Omental fat pad (tissue), 3 donors: ENCODE measurements at regions not wholly inside any gene's neighbourhood (a gene's known extent, or its start where the extent isn't known, plus 50 kb on each side); places are given as distances from the start of the nearest gene placed in this dataset.

Experiments
- ATAC-seq: fragments of 150-250 bp; one replicate; pipeline ENCODE4 v1.9.1; 2016; ENCODE audit warnings: mild to moderate bottlenecking, moderate library complexity; ENCODE audit not compliant: low FRiP score
- DNase-seq: peaks from one replicate; pipeline ENCODE4 v3.0.0-alpha.2; 2019; ENCODE audit warnings: low spot score
- CTCF ChIP-seq, 3 donors: fragments of 450-650 bp; IDR thresholded peaks; one replicate each; pipeline ENCODE4 v1.5.1; 2016 to 2017; ENCODE audit warnings: antibody characterized with exemption in 3 of 3, mild to moderate bottlenecking in 3 of 3, moderate library complexity in 2 of 3

- ATAC-seq (no peak), DNase-seq (no peak)
- TF ChIP-seq CTCF (IDR thresholded peaks at IDR 0.05) = no peak
Observed at GRCh38 chr6:156344491-156344890, 432.7 kb upstream of the ARID1B start.

- no peak for ATAC-seq
- TF ChIP-seq CTCF (IDR thresholded peaks at IDR 0.05) = no peak
Observed at GRCh38 chr6:156337801-156338200, 439.4 kb upstream of the ARID1B start.

GRCh38 chr6:156336733-156337132 is 440.4 kb upstream of the ARID1B start:
- no peak for ATAC-seq
- no peak for DNase-seq
- no peak for TF ChIP-seq CTCF (IDR thresholded peaks at IDR 0.05)

More at GRCh38 chr6:156337801-156338200, 439.4 kb upstream of the ARID1B start:
- DNase-seq = no peak

- ATAC-seq = no peak
Observed at GRCh38 chr6:156336089-156336488, 441.1 kb upstream of the ARID1B start.

GRCh38 chr6:156334966-156335365 is 442.2 kb upstream of the ARID1B start:
- no peak for ATAC-seq
- TF ChIP-seq CTCF (IDR thresholded peaks at IDR 0.05) = no peak
- DNase-seq = no peak

More at GRCh38 chr6:156336089-156336488, 441.1 kb upstream of the ARID1B start:
- DNase-seq = no peak
- TF ChIP-seq CTCF (IDR thresholded peaks at IDR 0.05) = no peak

GRCh38 chr6:156319707-156320106 is 457.5 kb upstream of the ARID1B start:
- DNase-seq = no peak
- ATAC-seq = no peak
- no peak for TF ChIP-seq CTCF (IDR thresholded peaks at IDR 0.05)

- ATAC-seq (no peak), DNase-seq (no peak)
- no peak for TF ChIP-seq CTCF (IDR thresholded peaks at IDR 0.05)
Observed at GRCh38 chr6:156316583-156317125, 460.5 kb upstream of the ARID1B start.
